ENCODE measurements at regions not wholly inside any gene's neighbourhood (a gene's known extent, or its start where the extent isn't known, plus 50 kb on each side); places are given as distances from the start of the nearest gene placed in this dataset.

DNA sequence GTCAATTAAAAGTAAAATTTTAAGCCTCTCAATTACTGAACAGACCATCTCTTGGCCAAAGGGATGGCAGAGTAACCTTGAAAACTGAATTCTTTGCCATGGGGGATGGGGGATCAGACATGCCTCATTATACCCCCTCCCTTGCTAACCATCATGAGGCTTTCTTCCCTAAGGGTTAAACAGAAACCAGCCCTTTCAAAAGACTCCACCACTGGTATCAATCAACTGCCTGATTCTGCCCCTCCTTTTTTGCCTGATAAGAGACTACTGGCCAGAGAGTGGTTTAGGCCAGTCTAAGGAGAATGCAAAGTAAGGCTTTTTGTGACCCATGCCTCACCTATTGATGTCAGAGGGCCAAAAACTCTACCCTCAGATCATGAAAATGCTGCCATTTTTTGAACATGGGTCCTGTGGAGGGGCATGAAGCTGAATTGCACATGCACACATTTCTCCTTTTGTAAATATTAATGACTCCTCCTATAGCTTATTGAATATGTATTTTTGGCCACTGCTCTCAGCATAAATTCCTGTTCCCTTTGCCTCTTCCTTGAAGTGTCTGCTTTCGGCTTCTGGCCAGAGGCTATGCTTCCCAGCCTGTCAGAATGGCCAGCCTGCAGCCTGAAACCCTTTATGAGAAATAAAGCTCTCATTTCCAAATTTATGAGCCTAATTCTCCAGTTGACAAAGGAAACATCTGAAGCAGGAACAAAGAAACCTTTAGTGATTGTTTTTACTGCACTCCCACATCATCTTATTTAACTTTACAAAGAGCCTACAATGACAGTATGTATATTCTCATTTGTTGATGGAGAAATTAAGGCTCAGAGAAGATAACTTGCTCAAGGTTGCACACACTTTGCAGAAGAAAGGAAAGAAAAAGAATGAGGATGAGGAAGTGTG lies 270.7 kb upstream of the CELF4 start:
- TF ChIP-seq, protein P1, sequence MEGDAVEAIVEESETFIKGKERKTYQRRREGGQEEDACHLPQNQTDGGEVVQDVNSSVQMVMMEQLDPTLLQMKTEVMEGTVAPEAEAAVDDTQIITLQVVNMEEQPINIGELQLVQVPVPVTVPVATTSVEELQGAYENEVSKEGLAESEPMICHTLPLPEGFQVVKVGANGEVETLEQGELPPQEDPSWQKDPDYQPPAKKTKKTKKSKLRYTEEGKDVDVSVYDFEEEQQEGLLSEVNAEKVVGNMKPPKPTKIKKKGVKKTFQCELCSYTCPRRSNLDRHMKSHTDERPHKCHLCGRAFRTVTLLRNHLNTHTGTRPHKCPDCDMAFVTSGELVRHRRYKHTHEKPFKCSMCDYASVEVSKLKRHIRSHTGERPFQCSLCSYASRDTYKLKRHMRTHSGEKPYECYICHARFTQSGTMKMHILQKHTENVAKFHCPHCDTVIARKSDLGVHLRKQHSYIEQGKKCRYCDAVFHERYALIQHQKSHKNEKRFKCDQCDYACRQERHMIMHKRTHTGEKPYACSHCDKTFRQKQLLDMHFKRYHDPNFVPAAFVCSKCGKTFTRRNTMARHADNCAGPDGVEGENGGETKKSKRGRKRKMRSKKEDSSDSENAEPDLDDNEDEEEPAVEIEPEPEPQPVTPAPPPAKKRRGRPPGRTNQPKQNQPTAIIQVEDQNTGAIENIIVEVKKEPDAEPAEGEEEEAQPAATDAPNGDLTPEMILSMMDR (IDR thresholded peaks at IDR 0.05): no peak
- no peak for TF ChIP-seq POLR2A (IDR thresholded peaks at IDR 0.05)
- TF ChIP-seq EP300 (IDR thresholded peaks at IDR 0.05): no peak
- TF ChIP-seq POLR2AphosphoS5 (IDR thresholded peaks at IDR 0.05): no peak
